Kidney capillary endothelial cell (primary cell): ENCODE measurements at regions not wholly inside any gene's neighbourhood (a gene's known extent, or its start where the extent isn't known, plus 50 kb on each side); places are given as distances from the start of the nearest gene placed in this dataset.
"Not testable (repeated sequence)": the region's sequence is repeated elsewhere in the genome, so short reads cannot be mapped to it uniquely, and the experiment has no call there.

Experiments
- DNase-seq: peaks from one replicate; pipeline ENCODE4 v3.0.0-alpha.2; 2018; ENCODE audit warnings: low spot score

GRCh38 chr4:147246528-147246927 lies 234.4 kb upstream of the EDNRA start:
- DNase-seq = not testable (repeated sequence)

GRCh38 chr4:147247579-147247978 lies 233.3 kb upstream of the EDNRA start:
- DNase-seq = no peak

- no peak for DNase-seq
Observed at GRCh38 chr4:147250062-147250461, 230.8 kb upstream of the EDNRA start.

GRCh38 chr4:147255268-147255667 lies 225.6 kb upstream of the EDNRA start:
- not testable (repeated sequence) for DNase-seq

GRCh38 chr4:147259271-147259670 lies 221.6 kb upstream of the EDNRA start:
- DNase-seq = not testable (repeated sequence)

- no peak for DNase-seq
Observed at GRCh38 chr4:147284256-147284835, 196.6 kb upstream of the EDNRA start.

GRCh38 chr4:147284935-147285334 lies 196.0 kb upstream of the EDNRA start:
- no peak for DNase-seq

- no peak for DNase-seq
Observed at GRCh38 chr4:147285751-147286150, 195.1 kb upstream of the EDNRA start.

GRCh38 chr4:147286846-147287587 lies 193.9 kb upstream of the EDNRA start:
- DNase-seq = no peak

- DNase-seq = no peak
Observed at GRCh38 chr4:147287588-147287890, 193.4 kb upstream of the EDNRA start.

GRCh38 chr4:147288512-147288911 lies 192.4 kb upstream of the EDNRA start:
- no peak for DNase-seq

GRCh38 chr4:147289181-147289580 lies 191.7 kb upstream of the EDNRA start:
- DNase-seq = no peak

GRCh38 chr4:147292604-147293313 lies 188.1 kb upstream of the EDNRA start:
- DNase-seq = not testable (repeated sequence)

- DNase-seq = not testable (repeated sequence)
Observed at GRCh38 chr4:147293314-147293677, 187.6 kb upstream of the EDNRA start.

GRCh38 chr4:147299205-147299604 lies 181.7 kb upstream of the EDNRA start:
- DNase-seq = no peak

GRCh38 chr4:147303174-147303872 lies 177.6 kb upstream of the EDNRA start:
- no peak for DNase-seq

- no peak for DNase-seq
Observed at GRCh38 chr4:147303873-147304229, 177.0 kb upstream of the EDNRA start.

- no peak for DNase-seq
Observed at GRCh38 chr4:147307896-147308674, 172.8 kb upstream of the EDNRA start.

GRCh38 chr4:147309434-147309833 lies 171.5 kb upstream of the EDNRA start:
- no peak for DNase-seq

GRCh38 chr4:147310312-147310711 lies 170.6 kb upstream of the EDNRA start:
- no peak for DNase-seq

- no peak for DNase-seq
Observed at GRCh38 chr4:147311956-147312355, 168.9 kb upstream of the EDNRA start.

- no peak for DNase-seq
Observed at GRCh38 chr4:147312376-147313046, 168.4 kb upstream of the EDNRA start.
